Midbrain (tissue), 1 donor: ENCODE measurements at regions not wholly inside any gene's neighbourhood (a gene's known extent, or its start where the extent isn't known, plus 50 kb on each side); places are given as distances from the start of the nearest gene placed in this dataset.
"Not testable (repeated sequence)": the region's sequence is repeated elsewhere in the genome, so short reads cannot be mapped to it uniquely, and the experiment has no call there.

Source experiments
- DNase-seq: peaks from one replicate; lab custom pipeline; 2025; lab: John Stamatoyannopoulos, UW

GRCh38 chr1:182227864-182228547, 163.6 kb downstream of the GLUL start:
- DNase-seq: no peak

DNA sequence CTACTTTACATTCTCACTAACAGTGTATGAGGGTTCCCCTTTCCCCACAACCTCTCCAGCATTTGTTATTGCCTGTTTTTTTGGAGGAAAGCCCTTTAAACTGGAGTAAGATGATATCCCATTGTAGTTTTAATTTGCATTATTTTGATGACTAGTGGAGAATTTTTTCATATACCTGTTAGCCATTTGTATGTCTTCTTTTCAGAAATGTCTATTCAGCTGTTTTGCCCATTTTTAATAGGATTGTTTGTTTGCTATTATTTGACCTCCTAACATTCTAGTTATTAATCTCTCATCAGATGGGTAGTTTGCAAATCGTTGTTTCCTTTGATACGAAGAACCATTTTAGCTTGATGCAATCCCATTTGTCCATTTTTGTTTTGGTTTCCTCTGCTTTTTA, 165.0 kb downstream of the GLUL start:
- no peak for DNase-seq

DNA sequence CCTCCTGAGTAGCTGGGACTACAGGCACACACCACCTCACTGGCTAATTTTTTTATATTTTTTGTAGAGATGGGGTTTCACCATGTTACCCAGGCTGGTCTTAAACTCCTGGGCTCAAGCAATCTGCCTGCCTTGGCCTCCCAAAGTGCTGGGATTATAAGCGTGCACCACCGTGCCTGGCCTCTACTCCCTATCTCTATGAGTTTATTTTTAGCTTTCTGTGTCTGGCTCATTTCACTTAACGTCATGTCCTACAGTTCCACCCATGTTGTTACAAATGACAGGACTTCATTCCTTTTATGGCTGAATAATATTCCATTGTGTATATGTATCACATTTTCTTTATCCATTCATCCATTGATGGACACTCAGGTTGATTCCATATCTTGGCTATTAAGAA, 164.2 kb upstream of the ZNF648 start:
- DNase-seq: not testable (repeated sequence)

GRCh38 chr1:182221990-182222389, 160.5 kb upstream of the ZNF648 start:
- not testable (repeated sequence) for DNase-seq

DNA sequence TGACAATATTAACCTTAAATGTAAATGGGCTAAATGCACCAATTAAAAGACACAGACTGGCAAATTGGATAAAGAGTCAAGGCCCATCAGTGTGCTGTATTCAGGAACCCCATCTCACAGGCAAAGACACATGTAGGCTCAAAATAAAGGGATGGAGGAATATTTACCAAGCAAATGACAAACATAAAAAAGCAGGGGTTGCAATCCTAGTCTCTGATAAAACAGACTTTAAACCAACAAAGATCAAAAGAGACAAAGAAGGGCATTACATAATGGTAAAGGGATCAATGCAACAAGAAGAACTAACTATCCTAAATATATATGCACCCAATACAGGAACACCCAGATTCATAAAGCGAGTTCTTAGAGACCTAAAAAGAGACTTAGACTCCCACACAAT, 159.9 kb upstream of the ZNF648 start:
- not testable (repeated sequence) for DNase-seq

- DNase-seq: no peak
These were observed 156.5 kb upstream of the ZNF648 start for GRCh38 chr1:182217967-182218366.

DNA sequence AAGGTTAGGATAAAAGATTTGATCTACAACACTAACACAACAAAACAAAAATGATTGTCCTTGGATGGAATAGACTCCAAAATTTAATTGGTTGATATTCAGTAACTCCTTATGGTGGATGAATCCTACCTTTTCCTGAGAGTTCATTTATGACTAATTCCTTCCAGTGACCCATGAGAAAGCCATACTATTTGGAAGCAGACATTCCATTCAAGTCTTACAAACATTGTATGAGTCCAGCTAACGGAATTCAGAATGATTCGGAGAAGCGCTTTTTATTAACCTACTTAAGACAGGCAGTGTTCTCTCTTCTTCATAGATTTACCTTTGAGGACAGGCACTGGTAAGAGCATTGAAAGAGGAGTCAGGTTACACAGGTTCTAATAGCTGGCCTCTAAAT, 155.6 kb upstream of the ZNF648 start:
- no peak for DNase-seq

DNA sequence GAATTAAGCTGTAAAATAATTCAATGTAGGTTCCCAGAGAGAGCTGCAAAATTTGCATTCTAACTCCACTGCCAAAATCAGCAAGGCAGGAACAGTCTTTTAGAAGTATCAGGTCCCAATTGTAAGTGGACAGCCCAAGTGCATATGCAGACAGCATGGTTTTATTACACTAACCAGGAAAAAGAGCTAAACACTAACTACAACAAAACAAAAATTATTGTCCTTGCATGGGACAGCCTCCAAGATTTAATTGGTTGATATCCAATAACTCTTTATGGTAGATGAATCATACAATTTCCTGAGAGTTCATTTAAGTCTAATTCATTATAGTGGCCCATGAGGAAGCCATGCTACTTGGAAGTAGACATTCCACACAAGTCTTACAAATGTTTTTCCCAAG, 154.3 kb upstream of the ZNF648 start:
- DNase-seq: no peak

GRCh38 chr1:182213163-182213562, 151.7 kb upstream of the ZNF648 start:
- no peak for DNase-seq

- no peak for DNase-seq
These were observed 149.9 kb upstream of the ZNF648 start for GRCh38 chr1:182211386-182211785.

DNA sequence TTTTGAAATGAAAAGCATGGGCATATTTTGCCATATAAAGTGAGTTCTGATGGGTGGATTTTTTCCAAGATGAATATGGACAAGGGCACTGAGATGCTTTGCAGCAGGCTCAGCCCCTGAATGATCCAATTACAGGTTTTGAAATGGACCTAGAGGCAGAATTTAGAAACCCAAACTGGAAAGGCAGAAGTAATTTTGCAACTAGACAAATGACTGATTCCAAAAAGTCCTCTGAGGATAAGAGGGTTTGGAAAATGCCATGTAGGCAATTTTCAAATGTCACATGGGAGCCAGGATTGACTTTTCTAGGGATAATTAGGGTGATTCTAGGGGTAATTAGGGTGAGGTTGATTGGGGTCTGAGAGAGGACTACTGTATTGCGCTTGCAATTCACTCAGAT, 148.9 kb upstream of the ZNF648 start:
- no peak for DNase-seq

- DNase-seq: no peak
These were observed 145.8 kb upstream of the ZNF648 start for GRCh38 chr1:182207300-182207699.

DNA sequence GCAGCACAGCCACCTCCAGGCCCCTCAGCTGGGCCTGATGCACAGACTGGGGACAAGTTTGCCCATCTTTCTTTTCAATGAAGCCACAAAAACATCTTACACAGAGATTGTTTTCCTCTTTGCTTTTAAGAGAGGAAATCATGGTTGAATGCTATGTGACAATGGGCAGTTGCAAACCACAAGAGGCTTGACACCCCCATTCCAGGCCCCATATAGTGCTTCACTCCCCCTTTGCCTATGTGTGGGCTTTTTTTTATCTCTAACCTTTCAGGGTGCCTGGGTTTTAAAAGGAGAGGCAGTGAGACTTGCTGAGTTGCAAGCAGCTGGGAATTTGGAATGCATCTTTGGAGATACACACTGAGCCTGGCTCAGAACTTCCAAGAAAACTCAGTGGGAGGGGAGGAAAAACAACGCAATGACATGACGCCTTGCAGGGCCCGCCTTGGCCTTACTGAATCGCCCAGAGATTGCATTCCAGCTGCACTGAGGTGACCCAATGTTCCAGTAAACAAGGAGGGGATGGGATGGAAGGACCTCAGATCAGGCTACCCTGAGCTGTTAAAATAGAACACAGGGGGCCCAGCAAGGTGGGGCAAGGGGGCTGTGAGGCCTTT, 145.2 kb upstream of the ZNF648 start:
- no peak for DNase-seq

- DNase-seq: no peak
These were observed 144.0 kb upstream of the ZNF648 start for GRCh38 chr1:182205351-182206022.

DNA sequence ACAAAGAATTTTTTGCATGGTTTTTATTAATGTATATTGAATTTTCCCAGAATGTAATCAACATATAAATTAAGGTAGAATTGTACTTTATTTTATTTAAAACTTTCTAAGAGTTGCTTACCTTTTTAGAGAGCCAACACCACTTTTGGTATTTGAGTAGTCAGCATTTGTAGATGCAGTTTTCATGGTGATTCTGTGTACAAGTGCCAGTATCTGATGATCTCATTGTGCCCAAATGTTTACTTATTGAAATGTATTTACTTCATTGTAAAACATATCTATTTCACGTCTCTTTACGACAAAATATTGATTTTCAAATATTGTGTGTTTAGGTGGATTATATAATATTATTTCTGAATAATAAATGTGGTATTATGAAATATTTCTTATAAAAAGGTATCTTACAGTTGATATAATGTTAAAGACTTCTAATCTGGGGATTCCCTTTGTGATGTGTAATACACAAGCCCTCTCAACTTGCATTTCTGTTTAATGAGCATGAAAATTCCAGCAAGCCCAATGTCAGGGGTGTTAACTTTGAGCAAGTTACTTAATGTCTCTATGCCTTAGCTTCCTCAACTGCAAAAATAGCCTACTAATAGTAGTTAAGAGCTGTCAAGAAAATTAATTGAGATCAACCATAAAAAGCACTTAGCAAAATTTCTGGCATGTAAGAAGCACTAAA, 141.8 kb upstream of the ZNF648 start:
- no peak for DNase-seq

DNA sequence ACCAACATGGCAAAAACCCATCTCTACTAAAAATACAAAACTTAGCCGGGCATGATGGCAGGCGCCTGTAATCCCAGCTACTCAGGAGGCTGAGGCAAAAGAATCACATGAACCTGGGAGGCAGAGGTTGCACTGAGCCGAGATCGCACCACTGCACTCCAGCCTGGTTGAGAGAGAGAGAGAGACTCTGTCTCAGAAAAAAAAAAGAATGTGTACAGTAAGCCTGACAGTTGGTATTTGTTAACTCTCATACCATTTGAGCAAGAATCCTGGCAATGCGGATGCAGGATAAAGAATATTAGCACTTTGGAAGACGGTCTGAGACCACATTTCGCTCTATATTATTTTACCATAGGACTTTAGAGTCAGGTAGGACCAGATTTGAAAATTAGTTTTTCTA, 140.0 kb upstream of the ZNF648 start:
- DNase-seq: not testable (repeated sequence)

- DNase-seq: no peak
These were observed 138.7 kb upstream of the ZNF648 start for GRCh38 chr1:182200025-182200812.

GRCh38 chr1:182198006-182198605, 136.6 kb upstream of the ZNF648 start:
- no peak for DNase-seq

- no peak for DNase-seq
These were observed 135.7 kb upstream of the ZNF648 start for GRCh38 chr1:182196897-182197870.

DNA sequence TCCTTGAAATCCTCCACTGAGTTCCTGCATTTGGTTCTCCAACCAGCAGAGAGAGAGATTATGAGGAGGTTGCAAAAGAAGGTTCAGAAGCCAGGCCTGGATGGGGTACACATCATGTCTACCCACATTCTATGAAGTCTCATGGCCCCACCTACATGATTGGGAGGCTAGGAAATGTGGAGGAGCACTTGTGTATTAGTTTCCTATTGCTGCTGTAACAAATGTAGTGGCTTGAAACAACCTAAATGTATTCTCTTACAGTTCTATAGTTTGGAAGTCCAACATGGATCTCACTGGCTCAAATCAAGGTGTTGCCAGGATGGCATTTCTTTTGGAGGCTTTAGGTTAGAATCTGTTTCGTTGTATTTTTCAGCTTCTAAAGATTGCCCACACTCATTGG, 134.2 kb upstream of the ZNF648 start:
- DNase-seq: no peak
